ENCODE measurements at regions not wholly inside any gene's neighbourhood (a gene's known extent, or its start where the extent isn't known, plus 50 kb on each side); places are given as distances from the start of the nearest gene placed in this dataset.
"Not testable (repeated sequence)": the region's sequence is repeated elsewhere in the genome, so short reads cannot be mapped to it uniquely, and the experiment has no call there.

DNA sequence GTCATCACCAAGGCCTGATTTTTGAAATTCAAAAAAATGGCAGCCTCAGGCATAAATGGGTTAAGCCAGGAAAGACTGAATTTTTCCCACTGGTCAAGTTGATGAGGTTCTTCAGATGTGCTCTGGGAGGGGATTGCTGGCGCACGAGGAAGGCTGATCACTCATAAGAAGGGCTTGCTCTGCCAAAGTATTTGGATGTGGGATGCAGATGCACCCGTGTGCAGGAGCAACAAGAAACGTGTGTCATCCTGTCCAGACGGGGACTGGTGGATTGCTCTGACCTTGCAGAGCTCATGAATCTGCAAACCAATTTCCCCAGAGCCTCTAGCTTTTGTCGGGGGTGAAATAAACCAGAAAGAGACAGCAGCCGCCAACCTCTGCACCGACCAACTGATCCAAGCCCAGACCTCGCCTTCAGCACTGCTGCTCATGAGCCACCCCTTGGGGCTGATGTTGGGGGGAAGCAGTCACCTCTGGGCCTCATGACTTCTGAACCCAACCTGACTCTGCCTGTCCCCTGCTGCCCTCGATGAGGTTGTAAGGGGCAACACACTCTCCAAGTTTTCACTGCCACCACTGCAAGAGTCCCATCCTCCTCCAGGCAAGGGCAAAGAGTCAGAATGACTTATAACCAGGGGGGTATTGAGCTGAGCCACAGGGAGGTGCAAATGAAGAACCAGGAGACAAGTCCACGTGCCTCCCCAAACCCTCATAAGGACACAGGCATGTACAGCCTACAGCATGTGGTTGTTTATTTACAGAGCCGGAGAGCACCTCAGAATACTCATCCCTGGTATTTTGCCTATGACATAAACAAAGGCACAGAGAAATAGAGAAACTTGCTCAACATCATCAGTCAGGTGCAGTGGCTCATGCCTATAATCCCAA, 452.0 kb downstream of the SOX9 start:
- Histone ChIP-seq H3K27ac (no peak overlapping the region), H3K4me3 (no peak overlapping the region)

DNA sequence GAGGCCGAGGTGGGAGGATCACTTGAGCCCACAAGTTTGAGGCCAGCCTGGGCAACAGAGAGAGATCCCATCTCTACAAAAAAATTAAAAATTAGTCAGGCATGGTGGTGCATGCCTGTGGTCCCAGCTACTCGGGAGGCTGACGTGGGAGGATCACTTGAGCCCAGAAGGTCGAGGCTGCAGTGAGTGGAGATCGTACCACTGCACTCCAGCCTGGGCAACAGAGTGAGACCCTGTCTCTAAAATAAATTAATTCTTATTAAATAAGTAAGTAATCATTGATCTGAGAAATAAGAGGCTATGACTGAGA, 452.6 kb downstream of the SOX9 start:
- not testable (repeated sequence) for H3K4me3 ChIP-seq, H3K27ac ChIP-seq

DNA sequence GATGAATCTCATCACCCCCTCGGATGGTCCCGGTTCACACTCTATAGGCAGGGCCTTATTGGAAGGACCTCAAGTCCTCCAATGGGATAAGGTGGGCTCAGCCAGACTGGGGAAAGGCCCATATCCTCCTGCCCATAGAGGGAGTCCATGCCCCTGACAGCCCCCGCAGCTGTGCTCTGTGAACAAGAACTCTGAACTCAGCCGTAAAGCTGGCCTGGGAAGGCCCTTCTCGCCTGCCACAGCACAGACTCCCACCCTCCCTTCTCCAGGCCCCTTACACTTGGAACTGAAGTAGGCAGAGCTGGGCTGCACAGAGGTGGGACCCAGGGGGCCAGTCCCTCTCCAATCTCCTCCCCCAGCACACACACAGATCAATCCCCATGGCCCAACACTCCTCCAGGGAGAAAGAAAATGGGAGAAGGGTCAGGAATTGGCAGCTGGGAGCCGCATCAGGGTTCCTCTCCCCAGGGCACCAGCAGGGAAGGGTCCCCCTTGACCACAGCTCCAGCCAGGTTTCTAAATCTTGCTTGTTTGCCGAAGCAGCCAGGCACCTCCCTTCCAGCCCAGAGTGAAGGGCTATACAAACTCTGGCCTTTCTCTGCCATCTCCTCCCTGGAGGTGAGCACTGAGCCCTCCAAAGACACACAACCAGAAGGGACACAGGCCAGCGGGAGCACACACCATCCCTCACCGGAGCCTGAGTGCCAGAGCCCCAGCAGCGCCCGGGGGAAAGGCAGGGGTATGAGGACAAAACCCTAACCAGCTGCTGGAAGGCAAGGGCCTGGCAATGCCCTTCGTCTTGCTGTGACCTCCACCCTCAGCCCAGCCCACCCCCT, 454.1 kb downstream of the SOX9 start:
- peak overlapping the region in 1 of 21 experiments; percentile 6 for H3K27ac ChIP-seq
- no peak overlapping the region for H3K4me3 ChIP-seq

- peak overlapping the region in 1 of 21 experiments; percentile 6 for H3K27ac ChIP-seq
- no peak overlapping the region for H3K4me3 ChIP-seq
Observed at GRCh38 chr17:72575542-72576233, 454.9 kb downstream of the SOX9 start.

DNA sequence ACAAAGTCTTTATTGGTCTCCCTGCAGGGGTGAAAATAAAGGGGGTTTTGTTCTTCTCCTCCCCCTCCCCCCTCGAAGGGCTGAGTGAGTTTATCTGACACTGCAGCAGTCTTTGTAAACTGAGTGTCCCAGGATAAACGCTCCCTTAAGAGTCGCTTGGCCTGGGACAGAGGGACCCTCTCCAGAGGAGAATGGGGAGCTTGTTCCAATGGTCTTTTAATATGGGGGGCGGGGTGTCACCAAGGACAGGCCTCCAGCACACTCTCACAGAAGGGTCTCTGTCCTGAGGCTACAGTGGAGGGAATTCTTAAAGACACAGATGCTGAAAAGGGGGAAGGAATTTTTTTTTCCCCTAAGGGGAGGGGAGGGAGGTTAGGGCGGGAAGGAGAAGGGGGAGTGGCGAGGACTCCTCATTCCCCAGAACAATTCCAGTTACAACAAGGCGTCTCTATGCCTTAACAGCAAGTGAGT, 455.5 kb downstream of the SOX9 start:
- Histone ChIP-seq H3K27ac (no peak overlapping the region), H3K4me3 (no peak overlapping the region)

GRCh38 chr17:72578817-72579470, 458.1 kb downstream of the SOX9 start:
- Histone ChIP-seq H3K27ac (no peak overlapping the region), H3K4me3 (no peak overlapping the region)

GRCh38 chr17:72579990-72580320, 459.1 kb downstream of the SOX9 start:
- no peak overlapping the region for H3K4me3 ChIP-seq
- H3K27ac ChIP-seq, result no peak overlapping the region

GRCh38 chr17:72580321-72581127, 459.7 kb downstream of the SOX9 start:
- Histone ChIP-seq H3K4me3 (no peak overlapping the region), H3K27ac (peak overlapping the region in 2 of 21 experiments; percentile 11 to 49)

- Histone ChIP-seq H3K4me3 (peak overlapping the region in 1 of 7 experiments; percentile 77), H3K27ac (peak overlapping the region in 16 of 21 experiments; percentile 10 to 91 (median 70))
Observed at GRCh38 chr17:72587156-72587555, 466.3 kb downstream of the SOX9 start.

- peak overlapping the region in 5 of 7 experiments; percentile 13 to 83 (median 69) for H3K4me3 ChIP-seq
- peak overlapping the region in 20 of 21 experiments; percentile 6 to 91 (median 68) for H3K27ac ChIP-seq
Observed at GRCh38 chr17:72587773-72588511, 467.1 kb downstream of the SOX9 start.

DNA sequence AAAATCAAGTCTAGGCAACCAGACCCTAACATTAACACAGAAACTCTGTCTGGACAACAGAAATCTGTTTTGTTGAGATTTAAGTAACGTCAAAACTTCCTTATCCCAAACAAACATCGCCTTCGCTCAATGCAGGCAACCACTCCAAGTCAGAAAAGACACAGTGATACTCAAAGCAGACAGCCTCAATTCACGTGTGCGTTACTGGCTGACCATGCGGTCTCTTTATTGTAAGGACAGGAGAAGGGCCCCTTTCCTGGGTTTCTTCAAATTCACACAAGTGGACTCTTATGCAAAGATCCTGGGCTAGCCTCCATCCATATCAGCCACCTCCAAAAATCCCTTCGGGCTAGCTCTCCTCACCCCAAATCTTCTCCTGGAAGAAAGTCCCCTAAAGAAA, 467.7 kb downstream of the SOX9 start:
- Histone ChIP-seq H3K4me3 (peak overlapping the region in 5 of 7 experiments; percentile 13 to 83 (median 69)), H3K27ac (peak overlapping the region in 18 of 21 experiments; percentile 6 to 91 (median 70))

DNA sequence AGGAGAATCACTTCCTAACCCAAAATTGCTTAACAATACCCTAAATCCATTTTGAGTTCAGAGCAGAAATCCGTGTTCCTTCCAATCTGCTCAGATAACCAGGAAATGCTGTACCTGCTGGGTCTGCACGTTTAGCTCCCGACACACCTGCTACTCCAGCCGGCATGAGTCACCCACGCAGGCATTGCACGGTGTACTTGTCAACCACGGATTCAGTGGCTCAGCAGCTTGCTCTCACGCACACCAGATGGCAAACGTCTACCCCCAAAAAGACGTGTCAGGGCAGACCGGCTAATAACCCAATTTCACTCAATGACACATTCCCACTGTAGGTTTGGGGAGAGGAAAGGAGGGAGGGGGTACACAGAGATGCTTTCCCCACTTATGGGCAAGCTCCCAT, 468.1 kb downstream of the SOX9 start:
- H3K4me3 ChIP-seq, result peak overlapping the region in 6 of 7 experiments; percentile 53 to 83 (median 69)
- peak overlapping the region in 17 of 21 experiments; percentile 29 to 91 (median 75) for H3K27ac ChIP-seq

DNA sequence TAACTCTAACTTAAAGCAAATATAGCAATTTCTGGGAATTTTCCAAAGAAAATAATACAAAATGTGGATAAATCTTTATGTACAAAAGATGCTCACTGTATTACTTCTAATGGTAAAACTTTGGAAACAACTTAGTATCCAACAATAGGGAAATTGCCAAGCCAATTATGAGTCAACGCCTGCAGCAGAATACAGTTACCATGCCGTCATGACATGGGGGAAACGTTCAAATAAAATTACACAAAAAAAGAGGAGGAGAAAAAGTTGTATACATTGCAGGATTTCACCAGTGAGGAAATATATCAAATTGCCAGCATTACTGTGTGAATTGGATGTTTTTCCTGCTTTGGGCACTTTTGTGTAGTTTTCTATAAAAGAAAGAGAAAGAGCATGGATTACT, 469.6 kb downstream of the SOX9 start:
- Histone ChIP-seq H3K27ac (peak overlapping the region in 10 of 21 experiments; percentile 66 to 91 (median 78)), H3K4me3 (peak overlapping the region; percentile 53 to 83 (median 69))

DNA sequence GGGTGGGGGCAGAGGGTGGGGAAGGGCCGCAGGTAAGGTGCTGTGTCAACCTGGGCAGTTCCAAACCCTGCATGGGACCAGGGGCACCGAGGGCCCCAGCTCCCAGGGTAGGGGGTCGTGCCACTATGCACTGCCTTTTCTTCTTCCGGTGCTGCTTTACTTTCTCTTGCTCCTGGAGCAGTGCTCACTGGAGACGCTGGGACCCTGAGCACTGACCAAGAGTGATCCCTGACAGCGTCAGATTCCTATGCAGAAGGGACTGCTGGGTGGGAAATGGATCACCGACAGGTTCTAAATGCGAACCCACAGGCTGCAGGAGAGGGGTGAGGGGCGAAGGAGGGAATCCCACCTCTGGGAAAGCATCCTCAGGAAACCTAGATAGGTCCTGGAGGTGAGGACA, 470.1 kb downstream of the SOX9 start:
- Histone ChIP-seq H3K27ac (peak overlapping the region in 15 of 21 experiments; percentile 21 to 91 (median 78)), H3K4me3 (peak overlapping the region; percentile 53 to 83 (median 69))

- peak overlapping the region; percentile 14 to 91 (median 78) for H3K27ac ChIP-seq
- peak overlapping the region; percentile 53 to 83 (median 69) for H3K4me3 ChIP-seq
Observed at GRCh38 chr17:72591289-72592241, 470.7 kb downstream of the SOX9 start.

DNA sequence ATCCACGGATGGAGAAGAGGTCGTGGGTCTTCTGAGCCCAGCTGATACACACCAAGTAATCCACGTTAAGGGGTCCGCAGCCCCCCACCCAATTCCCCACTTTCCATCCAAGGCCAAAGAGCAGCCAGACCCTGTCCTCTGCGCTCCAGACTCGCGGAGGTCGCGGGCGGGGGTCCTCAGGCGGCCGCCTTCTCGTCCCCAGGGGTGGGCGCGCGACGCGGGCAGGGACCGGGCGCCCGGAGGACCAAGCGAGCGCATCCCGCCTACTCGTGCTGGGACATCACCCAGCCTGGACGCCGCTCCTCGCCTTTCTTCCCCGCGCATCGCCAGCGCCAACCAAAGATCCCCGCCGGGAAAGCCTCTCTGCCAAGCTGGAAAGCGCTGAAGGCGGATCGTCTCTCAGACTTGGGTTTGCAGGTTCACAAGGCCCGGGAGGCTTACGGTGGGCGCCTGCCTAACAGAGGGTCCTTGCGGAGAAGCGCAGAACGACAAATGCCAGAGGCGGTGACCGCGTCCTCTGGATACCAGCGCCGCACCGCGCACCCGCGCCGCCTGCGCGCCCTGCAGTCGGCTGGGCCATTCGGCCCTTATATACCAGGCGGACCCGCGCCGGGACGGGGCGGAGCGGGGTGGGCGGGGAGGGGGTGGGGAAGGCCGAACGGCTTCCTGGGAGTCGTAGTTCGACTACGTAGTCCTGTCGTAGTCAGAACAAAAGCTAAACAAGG, 471.6 kb downstream of the SOX9 start:
- H3K4me3 ChIP-seq, result peak overlapping the region; percentile 53 to 83 (median 69)

More for the DNA sequence above, 471.6 kb downstream of the SOX9 start:
- peak overlapping the region; percentile 14 to 91 (median 78) for H3K27ac ChIP-seq
